ENCODE measurements at regions not wholly inside any gene's neighbourhood (a gene's known extent, or its start where the extent isn't known, plus 50 kb on each side); places are given as distances from the start of the nearest gene placed in this dataset.

GRCh38 chr2:183416753-183417152, 292.5 kb downstream of the NUP35 start:
- TF ChIP-seq CTCF (IDR thresholded peaks at IDR 0.05; ENCODE audit: insufficient read depth, low read length, severe bottlenecking) = no peak
- DNase-seq (ENCODE audit: low read depth) (no peak), FAIRE-seq (no peak)
- Histone ChIP-seq H3K36me3 (ENCODE audit: control insufficient read depth, insufficient read depth, low read length) (no peaks in the 10 kb centered on the region), H3K27me3 (ENCODE audit: control insufficient read depth, insufficient read depth, low read length) (no peaks in the 10 kb centered on the region), H3K4me3 (ENCODE audit: low read depth, low read length) (no peak overlapping the region)

- Histone ChIP-seq H3K4me3 (ENCODE audit: low read depth, low read length) (no peak overlapping the region), H3K36me3 (ENCODE audit: control insufficient read depth, insufficient read depth, low read length) (no peaks in the 10 kb centered on the region), H3K27me3 (ENCODE audit: control insufficient read depth, insufficient read depth, low read length) (no peaks in the 10 kb centered on the region)
- DNase-seq (ENCODE audit: low read depth) = no peak
- no peak for TF ChIP-seq CTCF (IDR thresholded peaks at IDR 0.05; ENCODE audit: insufficient read depth, low read length, severe bottlenecking)
- FAIRE-seq = no peak
These were observed 302.6 kb downstream of the NUP35 start for GRCh38 chr2:183426825-183427224.

- no peak for DNase-seq (ENCODE audit: low read depth)
- TF ChIP-seq CTCF (IDR thresholded peaks at IDR 0.05; ENCODE audit: insufficient read depth, low read length, severe bottlenecking) = no peak
- Histone ChIP-seq H3K27me3 (ENCODE audit: control insufficient read depth, insufficient read depth, low read length) (no peaks in the 10 kb centered on the region), H3K4me3 (ENCODE audit: low read depth, low read length) (no peak overlapping the region), H3K36me3 (ENCODE audit: control insufficient read depth, insufficient read depth, low read length) (no peaks in the 10 kb centered on the region)
- no peak for FAIRE-seq
These were observed 303.3 kb downstream of the NUP35 start for GRCh38 chr2:183427558-183427957.

- Histone ChIP-seq H3K4me3 (ENCODE audit: low read depth, low read length) (no peak overlapping the region), H3K36me3 (ENCODE audit: control insufficient read depth, insufficient read depth, low read length) (no peaks in the 10 kb centered on the region), H3K27me3 (ENCODE audit: control insufficient read depth, insufficient read depth, low read length) (no peaks in the 10 kb centered on the region)
- TF ChIP-seq CTCF (IDR thresholded peaks at IDR 0.05; ENCODE audit: insufficient read depth, low read length, severe bottlenecking) = no peak
- FAIRE-seq (no peak), DNase-seq (ENCODE audit: low read depth) (no peak)
These were observed 304.6 kb downstream of the NUP35 start for GRCh38 chr2:183428881-183429280.

- DNase-seq (ENCODE audit: low read depth) = no peak
- Histone ChIP-seq H3K27me3 (ENCODE audit: control insufficient read depth, insufficient read depth, low read length) (no peaks in the 10 kb centered on the region), H3K4me3 (ENCODE audit: low read depth, low read length) (no peak overlapping the region), H3K36me3 (ENCODE audit: control insufficient read depth, insufficient read depth, low read length) (no peaks in the 10 kb centered on the region)
- no peak for FAIRE-seq
- TF ChIP-seq CTCF (IDR thresholded peaks at IDR 0.05; ENCODE audit: insufficient read depth, low read length, severe bottlenecking) = no peak
These were observed 314.3 kb downstream of the NUP35 start for GRCh38 chr2:183438541-183438940.

- no peak for TF ChIP-seq CTCF (IDR thresholded peaks at IDR 0.05; ENCODE audit: insufficient read depth, low read length, severe bottlenecking)
- Histone ChIP-seq H3K4me3 (ENCODE audit: low read depth, low read length) (no peak overlapping the region), H3K36me3 (ENCODE audit: control insufficient read depth, insufficient read depth, low read length) (no peaks in the 10 kb centered on the region), H3K27me3 (ENCODE audit: control insufficient read depth, insufficient read depth, low read length) (no peaks in the 10 kb centered on the region)
- FAIRE-seq (no peak), DNase-seq (ENCODE audit: low read depth) (peak; percentile 21)
These were observed 330.8 kb downstream of the NUP35 start for GRCh38 chr2:183455056-183455455.

Data from bronchial epithelial cell (primary cell).